GM18858 (cell line): ENCODE measurements at regions not wholly inside any gene's neighbourhood (a gene's known extent, or its start where the extent isn't known, plus 50 kb on each side); places are given as distances from the start of the nearest gene placed in this dataset.

Experiments
- ATAC-seq: cut with Tn5 transposase; IDR thresholded peaks from one replicate; pipeline ENCODE4 v1.9.1; 2021; ENCODE audit not compliant: unreplicated experiment

GRCh38 chr5:58403822-58404433, 56.0 kb downstream of the PLK2 start:
- ATAC-seq, result no peak

- ATAC-seq, result no peak
These were observed 58.2 kb downstream of the PLK2 start for GRCh38 chr5:58401701-58402100.

- ATAC-seq, result no peak
These were observed 59.1 kb downstream of the PLK2 start for GRCh38 chr5:58400737-58401136.

- no peak for ATAC-seq
These were observed 59.9 kb downstream of the PLK2 start for GRCh38 chr5:58399951-58400350.

GRCh38 chr5:58394339-58394738, 65.5 kb downstream of the PLK2 start:
- no peak for ATAC-seq

GRCh38 chr5:58393716-58394115, 66.2 kb downstream of the PLK2 start:
- ATAC-seq, result no peak

- no peak for ATAC-seq
These were observed 67.4 kb downstream of the PLK2 start for GRCh38 chr5:58392496-58392895.

GRCh38 chr5:58383448-58383847, 76.4 kb downstream of the PLK2 start:
- ATAC-seq, result no peak

GRCh38 chr5:58382131-58382534, 77.8 kb downstream of the PLK2 start:
- ATAC-seq, result no peak

GRCh38 chr5:58381566-58381965, 78.3 kb downstream of the PLK2 start:
- ATAC-seq, result no peak

- ATAC-seq, result no peak
These were observed 79.2 kb downstream of the PLK2 start for GRCh38 chr5:58380655-58381054.

- no peak for ATAC-seq
These were observed 81.1 kb downstream of the PLK2 start for GRCh38 chr5:58378613-58379390.

- ATAC-seq, result no peak
These were observed 89.3 kb downstream of the PLK2 start for GRCh38 chr5:58370606-58371005.

GRCh38 chr5:58369513-58370190, 90.2 kb downstream of the PLK2 start:
- ATAC-seq, result no peak

- no peak for ATAC-seq
These were observed 93.4 kb downstream of the PLK2 start for GRCh38 chr5:58366461-58366860.

GRCh38 chr5:58365791-58366190, 94.1 kb downstream of the PLK2 start:
- no peak for ATAC-seq

- ATAC-seq, result no peak
These were observed 96.2 kb downstream of the PLK2 start for GRCh38 chr5:58363461-58364249.

GRCh38 chr5:58362135-58362534, 97.8 kb downstream of the PLK2 start:
- ATAC-seq, result no peak

GRCh38 chr5:58360794-58361193, 99.1 kb downstream of the PLK2 start:
- ATAC-seq, result no peak

- ATAC-seq, result no peak
These were observed 99.9 kb downstream of the PLK2 start for GRCh38 chr5:58359981-58360380.

GRCh38 chr5:58358501-58359178, 101.2 kb downstream of the PLK2 start:
- no peak for ATAC-seq
